NOMO-1 treated with DMSO at 0.1 percent for 48 hours (cell line): ENCODE measurements at regions not wholly inside any gene's neighbourhood (a gene's known extent, or its start where the extent isn't known, plus 50 kb on each side); places are given as distances from the start of the nearest gene placed in this dataset.
A peak's percentile ranks its signal among the peaks of the same experiment; 100 is the strongest.

Experiments used
- DNase-seq: peaks from one replicate; lab custom pipeline; 2025; ENCODE audit not compliant: unreplicated experiment; lab: John Stamatoyannopoulos, UW

- peak; percentile 66 for DNase-seq
These were observed 51.6 kb upstream of the KCND3 start for GRCh38 chr1:112040891-112041740.

GRCh38 chr1:112043901-112044300, 54.4 kb upstream of the KCND3 start:
- DNase-seq: no peak

DNA sequence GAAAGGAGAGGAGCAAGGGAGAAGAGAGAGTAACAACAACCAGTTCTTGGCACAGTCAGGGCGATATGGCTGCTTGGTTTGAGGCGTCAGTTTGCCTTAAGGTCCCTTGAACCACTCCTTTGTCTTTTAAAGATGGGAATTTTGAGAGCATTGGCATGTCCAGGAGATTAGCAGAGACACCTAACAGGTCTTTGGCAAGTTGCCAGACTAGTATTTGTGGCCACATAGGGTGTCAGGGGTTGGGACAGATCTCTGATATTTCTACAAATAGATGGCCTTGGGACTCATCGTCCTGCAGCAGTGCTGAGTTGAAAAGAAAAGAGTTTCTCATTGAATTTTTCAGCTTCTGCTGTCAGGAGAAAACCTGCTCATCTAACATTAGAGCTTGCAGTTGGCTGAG, 55.3 kb upstream of the KCND3 start:
- no peak for DNase-seq

DNA sequence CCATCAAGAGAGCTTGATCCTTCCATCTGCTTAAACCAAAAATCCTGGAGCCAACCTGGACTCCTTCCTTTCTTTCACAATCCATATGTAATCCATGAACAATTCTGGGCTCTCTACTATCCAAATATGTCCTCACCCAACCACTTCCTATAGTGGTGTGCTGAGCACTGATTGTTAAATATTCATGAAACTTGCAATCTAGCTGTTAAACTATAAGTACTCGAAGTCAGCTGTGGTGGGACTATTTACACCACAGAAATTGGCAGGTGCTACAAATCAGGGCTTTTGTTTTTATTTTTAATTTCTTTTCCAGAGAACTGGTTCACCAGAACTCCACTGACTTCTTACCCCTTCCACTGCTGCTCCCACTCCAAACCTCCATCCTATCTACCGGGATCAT, 57.2 kb upstream of the KCND3 start:
- DNase-seq: no peak

DNA sequence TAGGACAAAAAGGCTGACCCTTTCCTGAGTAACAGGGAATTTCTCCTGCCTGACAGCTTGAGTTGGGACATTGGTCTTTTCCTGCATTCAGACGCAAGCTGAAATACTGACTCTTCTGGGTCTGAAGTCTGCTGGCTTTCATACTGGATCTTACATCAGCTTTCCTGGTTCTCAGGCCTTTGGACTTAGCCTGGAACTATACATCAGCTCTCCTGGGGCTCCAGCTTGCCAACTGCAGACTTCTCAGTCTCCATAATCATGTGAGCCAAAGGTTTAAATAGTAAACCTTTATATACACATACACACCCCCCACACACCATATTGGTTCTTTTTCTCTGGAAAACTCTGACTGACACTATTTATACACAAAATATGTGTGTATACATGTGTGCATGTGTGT, 59.0 kb upstream of the KCND3 start:
- DNase-seq: no peak

DNA sequence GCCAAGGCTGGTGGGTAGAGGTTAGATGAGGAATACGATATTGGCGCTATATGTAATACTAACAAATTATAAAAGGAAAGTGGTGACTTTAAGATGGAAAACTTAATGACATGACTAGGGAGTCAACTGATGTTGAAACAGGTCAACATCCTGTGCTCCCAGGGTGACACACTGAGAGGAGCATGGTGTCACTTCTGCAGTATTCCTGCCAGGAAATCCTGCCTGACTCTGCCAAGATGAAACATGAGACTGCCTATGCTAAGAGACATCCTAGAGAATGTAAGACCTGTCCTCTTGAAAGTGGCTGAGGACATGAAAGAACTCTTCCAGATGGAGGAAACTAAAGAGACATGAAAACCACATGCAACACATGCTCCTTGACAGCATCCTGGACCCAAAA, 65.0 kb upstream of the KCND3 start:
- DNase-seq: no peak

DNA sequence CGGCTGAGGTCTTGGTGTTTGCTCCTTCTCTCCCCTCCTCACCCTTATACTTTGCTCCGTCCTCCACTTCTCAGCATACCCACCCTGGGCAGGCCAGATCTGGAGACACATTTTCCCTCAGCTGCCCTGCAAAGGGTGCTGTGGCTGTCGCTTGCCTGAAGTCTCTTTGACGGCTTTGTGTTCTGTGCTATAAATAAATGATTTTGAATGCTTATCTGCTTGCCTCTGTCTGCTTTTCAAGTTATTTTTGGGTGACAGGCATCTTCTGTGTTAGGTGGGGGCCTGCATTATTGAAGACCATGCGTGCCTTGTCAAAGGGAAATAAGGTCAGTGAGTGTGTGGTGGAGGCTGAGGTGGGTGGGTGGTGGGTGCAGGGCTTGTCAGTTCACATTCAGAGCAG, 66.9 kb upstream of the KCND3 start:
- no peak for DNase-seq

GRCh38 chr1:112057736-112058135, 68.3 kb upstream of the KCND3 start:
- no peak for DNase-seq

- DNase-seq: no peak
These were observed 69.5 kb upstream of the KCND3 start for GRCh38 chr1:112058815-112059450.

DNA sequence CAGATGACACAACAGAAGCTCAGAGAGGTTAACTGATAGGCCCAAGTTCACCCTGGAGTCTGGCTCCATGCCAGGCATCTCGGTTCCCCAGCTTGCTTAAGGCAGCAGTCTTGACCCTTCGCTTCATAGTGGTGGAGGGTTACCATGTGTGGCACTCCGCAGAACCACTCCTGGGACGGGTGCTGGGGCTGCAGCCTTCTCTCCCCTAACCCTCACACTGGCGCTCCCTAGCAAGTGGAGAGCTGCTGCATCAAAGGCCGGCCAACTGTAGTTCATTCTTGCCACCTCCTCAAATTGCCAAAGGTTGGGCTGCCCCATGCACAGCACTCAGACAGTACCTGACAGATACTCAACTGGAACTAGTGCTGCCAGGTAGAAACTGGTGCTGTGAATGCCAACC, 70.2 kb upstream of the KCND3 start:
- DNase-seq: no peak

DNA sequence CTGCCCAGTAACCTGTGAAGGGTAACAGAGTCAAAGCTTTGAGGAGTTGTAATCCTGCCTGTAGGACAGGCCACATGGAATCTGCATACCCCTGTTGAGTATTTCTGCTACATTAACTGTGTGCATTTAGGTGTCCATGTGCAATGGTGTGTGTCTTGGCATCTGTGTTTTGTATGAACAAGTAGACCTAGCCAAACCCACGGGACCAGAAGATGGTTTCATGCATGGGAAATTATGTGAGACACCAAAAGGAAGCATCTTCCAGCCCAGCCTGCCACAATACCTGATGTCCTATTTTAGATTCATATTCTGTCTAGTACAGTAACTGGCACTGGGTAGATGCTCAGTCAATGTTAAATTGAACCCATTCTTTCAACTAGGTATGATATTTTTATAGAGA, 70.8 kb upstream of the KCND3 start:
- DNase-seq: no peak

DNA sequence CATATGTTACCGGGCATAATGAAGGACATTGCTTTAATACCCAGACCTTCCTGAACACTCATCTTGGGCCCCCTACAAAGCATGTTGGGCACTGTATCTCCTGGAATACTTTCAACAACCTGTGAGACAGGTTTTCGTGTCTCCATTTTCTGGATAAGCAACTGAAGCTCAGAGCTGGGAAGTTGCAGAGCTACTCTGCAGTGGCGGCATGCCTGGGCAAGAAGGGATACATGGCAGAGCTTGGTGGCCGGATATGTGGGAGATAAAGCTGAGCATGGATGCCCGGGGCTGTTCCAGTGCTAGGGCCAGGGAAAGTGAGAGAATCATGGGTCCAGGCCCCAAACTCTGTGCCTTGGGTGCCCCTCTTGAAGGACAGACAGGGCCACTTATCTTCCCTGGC, 71.6 kb upstream of the KCND3 start:
- no peak for DNase-seq

DNA sequence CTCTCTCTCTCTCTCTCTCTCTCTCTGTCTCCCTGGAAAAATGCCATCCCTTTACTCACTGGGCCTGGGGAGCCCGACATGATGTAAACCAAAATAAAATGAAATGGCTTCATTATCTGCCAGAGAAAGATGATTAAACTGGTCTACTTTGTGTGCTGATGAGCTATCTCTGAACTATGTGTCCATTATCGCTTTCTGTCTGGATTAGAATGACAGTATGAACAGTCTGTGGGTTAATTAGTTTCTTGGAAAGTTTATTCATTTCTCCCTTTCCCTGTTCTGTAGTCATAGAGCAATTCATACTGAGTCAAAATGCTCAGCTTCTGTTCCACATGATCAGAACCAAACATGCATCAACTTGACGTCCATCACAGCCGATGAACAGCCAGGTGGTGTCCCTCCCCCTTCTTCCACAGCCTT, 72.4 kb upstream of the KCND3 start:
- no peak for DNase-seq

DNA sequence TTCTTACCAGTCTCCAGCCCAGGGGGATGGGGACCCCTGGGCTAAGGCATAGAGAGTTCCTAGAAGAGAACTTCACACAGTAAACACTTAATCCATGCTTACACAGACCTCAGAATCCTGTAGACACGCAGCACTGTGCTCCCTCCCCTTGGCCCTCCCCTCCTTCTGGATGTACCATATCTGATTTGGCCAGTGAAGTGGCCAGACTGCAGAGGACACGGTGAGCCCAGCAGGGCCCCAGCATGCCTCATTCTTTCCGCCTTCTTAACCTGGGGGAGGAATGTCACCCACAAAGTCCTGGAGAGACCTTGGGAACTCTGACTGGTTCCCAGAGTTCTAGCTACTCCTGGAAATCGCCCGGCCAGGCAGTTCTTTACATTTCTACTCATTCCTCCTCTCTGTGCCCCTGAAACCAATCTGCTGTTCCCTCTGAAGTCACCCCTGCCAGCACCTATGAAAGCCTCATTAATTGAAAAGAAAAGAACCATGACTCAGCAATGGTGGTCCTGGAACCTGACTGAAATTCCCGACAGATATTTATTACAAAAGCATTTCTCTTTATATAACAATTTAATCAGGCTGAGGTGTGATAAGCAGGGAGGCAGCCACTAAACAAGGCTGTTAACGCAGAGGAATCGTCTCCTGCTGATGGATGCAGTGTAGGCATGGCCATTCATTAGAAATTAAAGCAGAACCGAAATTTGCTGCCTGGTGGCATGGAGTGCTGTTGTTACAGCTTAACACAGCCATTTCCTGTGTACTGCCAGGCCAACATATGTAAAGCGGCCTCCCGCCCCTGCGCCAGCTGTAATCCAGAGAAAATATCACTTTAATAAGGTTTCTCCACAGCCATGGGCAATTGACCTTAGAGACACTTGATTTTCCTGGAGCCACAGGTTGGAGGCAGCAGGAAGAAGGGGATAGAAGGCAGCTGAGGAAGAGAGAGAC, 74.6 kb upstream of the KCND3 start:
- peak; percentile 7 for DNase-seq

DNA sequence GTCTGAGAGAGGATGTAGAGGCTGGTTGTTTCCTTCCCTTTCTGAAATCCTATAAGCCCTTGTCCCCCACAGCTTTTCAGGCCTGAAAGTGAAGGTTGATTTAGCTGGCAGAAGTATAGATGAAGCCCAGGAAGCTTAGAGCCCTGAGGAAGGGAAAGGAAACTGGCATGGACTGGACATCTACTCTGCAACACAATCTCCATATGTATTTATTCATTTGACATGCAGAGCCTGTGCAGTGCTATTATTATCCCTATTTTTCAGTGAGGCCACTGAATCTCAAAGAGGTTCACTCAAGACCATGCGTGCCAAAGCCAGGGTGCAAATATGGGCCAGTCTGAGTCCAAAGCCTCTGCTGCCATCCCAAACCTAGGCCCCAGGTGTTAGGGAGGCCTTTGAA, 78.5 kb upstream of the KCND3 start:
- DNase-seq: no peak

DNA sequence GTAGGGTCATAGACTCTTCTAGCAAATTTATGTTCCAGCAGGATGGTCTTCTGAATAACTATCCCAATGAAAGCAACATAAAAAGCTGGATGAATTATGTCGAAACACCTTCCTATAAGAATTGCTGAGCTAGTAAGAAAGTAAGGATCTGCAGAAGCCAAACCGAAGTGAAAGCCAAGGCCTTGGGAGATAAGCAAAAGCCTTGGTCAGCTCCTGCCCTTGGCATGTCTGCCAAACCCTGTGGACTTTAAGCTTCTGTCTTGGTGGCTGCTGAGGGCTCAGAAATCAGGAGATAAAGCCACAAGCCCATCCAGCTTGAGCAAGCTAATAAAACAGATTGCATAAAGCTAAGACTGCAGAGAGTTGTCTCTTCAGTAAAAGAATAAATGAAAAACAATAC, 81.2 kb upstream of the KCND3 start:
- DNase-seq: no peak

DNA sequence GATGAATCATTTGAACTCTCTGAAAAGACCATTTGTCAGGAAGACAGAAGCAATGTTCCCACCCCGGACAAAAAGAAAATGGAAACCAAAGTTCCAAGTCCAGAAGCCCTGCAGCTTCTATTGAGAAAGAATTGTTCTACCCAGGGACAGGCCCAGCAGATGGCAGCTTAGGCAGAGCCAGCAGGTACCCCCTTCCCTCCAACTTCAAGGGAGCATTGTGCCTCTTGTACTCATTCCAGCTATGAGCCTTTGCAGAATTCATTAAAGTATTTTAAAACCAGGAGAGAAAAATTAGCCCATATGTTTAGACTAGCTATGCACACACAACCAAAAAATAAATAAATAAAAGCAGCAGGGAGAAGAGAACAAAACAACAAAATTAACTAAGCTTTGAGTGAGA, 85.2 kb upstream of the KCND3 start:
- DNase-seq: no peak

DNA sequence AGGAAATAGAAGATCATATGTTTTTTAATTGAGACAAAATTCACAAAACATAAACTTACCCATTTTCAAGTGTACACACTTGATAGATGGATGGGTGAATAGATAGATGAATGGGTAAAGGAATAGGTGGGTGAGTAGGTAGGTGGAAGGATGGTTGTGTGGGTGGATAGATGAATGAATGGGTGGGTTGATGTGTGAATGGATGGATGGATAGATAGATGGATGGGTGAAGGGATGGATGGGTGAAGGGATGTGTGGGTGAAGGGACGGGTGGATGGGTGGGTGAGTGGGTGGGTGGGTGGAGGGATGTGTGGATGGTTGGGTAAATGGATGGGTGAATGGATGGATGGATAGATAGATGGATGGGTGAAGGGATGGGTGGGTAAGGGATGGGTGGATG, 86.1 kb upstream of the KCND3 start:
- no peak for DNase-seq

- no peak for DNase-seq
These were observed 90.0 kb upstream of the KCND3 start for GRCh38 chr1:112079446-112079845.

DNA sequence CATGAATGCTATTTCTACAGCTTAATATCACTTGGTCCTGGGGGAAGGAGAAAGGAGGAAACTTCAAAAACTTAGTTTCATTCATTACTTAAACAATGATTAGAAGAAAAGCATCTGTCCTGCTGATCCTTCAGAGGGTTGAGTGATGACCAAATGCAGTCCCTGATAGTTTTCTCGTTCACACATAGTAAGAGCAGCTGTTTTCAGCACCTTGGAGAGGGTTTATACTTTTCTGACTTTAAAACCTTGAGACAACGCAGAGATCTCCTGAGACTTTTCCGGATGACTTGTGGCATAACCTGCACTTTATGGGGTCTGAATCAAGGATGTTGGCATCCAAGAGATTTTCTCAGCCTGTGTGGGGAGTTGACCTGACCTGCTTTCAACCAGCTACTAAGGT, 94.0 kb upstream of the KCND3 start:
- peak; percentile 2 for DNase-seq

DNA sequence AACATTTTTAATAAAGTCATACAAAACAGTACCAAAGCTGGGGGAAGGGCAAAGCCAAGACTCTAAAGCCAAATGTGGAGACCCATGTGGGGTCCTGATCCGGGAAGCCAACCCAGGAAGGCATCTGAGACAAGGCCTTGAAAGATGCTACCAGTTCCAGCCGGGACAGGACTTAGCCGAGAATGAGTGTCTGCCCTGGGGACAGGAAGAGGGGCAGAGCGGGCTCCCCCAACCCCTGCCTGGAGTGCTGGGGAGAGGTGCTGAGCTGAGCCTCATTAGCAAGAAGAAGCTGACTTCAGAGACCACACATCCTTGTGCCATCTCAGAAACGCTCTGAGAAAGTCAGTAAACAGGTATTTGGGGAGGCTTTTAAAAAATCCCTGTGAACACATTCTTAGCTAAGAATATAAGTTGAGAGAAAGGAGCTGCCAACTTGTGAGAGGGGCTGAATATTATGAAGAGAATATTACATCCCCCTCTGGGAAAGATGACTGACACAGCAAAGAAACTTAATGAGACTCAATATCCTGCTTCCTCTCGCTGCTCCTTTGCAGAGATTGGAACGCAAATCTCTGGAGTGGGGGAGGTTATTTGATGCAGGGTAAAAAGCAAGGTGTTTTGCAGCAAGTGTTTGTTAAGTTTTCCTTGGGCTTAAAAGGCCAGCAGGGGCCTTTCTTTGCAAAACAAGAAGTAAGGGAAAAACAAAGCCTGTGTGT, 103.3 kb upstream of the KCND3 start:
- DNase-seq: no peak
